SK-N-SH (cell line): ENCODE measurements at regions not wholly inside any gene's neighbourhood (a gene's known extent, or its start where the extent isn't known, plus 50 kb on each side); places are given as distances from the start of the nearest gene placed in this dataset.

ENCODE experiments used
- CTCF ChIP-seq: fragments of 200-600 bp; sonication (generic); IDR thresholded peaks from 2 replicates; pipeline ENCODE4 v1.6.1; 2017; ENCODE audit warnings: antibody characterized with exemption, mild to moderate bottlenecking, moderate library complexity
- ELF1 ChIP-seq: IDR thresholded peaks from 2 replicates; pipeline ENCODE4 v1.4.0; 2012
- EP300 ChIP-seq, 2 experiments: IDR thresholded peaks; 2 replicates each; pipeline versions ENCODE4 v1.4.0 to v1.6.1; 2012; ENCODE audit warnings: borderline replicate concordance in 1 of 2, low read depth in 1 of 2, low read length in 1 of 2
- EZH2phosphoT487 ChIP-seq: fragments of 200-600 bp; sonication (generic); IDR thresholded peaks from 2 replicates; pipeline ENCODE4 v1.6.1; 2017; ENCODE audit warnings: low read depth, mixed run types, mild to moderate bottlenecking, antibody characterized with exemption, moderate library complexity, borderline replicate concordance
- GABPA ChIP-seq: IDR thresholded peaks from 2 replicates; pipeline ENCODE4 v1.4.0; 2012; ENCODE audit warnings: low read depth, mild to moderate bottlenecking
- IRF3 ChIP-seq: fragments of 150-350 bp; IDR thresholded peaks from 2 replicates; pipeline ENCODE4 v1.6.1; 2016; ENCODE audit warnings: mild to moderate bottlenecking, low read depth, low read length
- MAX ChIP-seq: IDR thresholded peaks from 2 replicates; pipeline ENCODE4 v1.4.0; 2012; ENCODE audit warnings: low read depth
- NFIC ChIP-seq: IDR thresholded peaks from 2 replicates; pipeline ENCODE4 v1.4.0; 2012; ENCODE audit warnings: borderline replicate concordance
- RAD21 ChIP-seq: IDR thresholded peaks from 2 replicates; pipeline ENCODE4 v1.6.1; 2012; ENCODE audit warnings: mild to moderate bottlenecking, low read length
- REST ChIP-seq: IDR thresholded peaks from 2 replicates; pipeline ENCODE4 v1.6.1; 2012; ENCODE audit warnings: mild to moderate bottlenecking, low read depth, low read length, moderate library complexity
- TAF1 ChIP-seq: IDR thresholded peaks from 2 replicates; pipeline ENCODE4 v1.6.1; 2012; ENCODE audit warnings: low read depth, mild to moderate bottlenecking, low read length, moderate library complexity, borderline replicate concordance
- TCF12 ChIP-seq: IDR thresholded peaks from 2 replicates; pipeline ENCODE4 v1.4.0; 2012

GRCh38 chr6:144635051-144635450 is 349.9 kb downstream of the UTRN start:
- TF ChIP-seq NFIC (no peak), TCF12 (no peak), CTCF (no peak), REST (no peak), IRF3 (no peak), EP300 (IDR thresholded peaks at IDR 0.05; ENCODE audit: borderline replicate concordance in 1 of 2, low read depth in 1 of 2, low read length in 1 of 2) (no peak), GABPA (no peak), ELF1 (no peak), EZH2phosphoT487 (no peak), RAD21 (no peak), MAX (no peak), TAF1 (no peak)
